Transverse colon (tissue), 4 donors: ENCODE measurements at regions not wholly inside any gene's neighbourhood (a gene's known extent, or its start where the extent isn't known, plus 50 kb on each side); places are given as distances from the start of the nearest gene placed in this dataset.
A peak's percentile ranks its signal among the peaks of the same experiment; 100 is the strongest.

Experiments
- DNase-seq: peaks from one replicate; pipeline ENCODE4 v3.0.0-alpha.2; 2019
- H3K27ac ChIP-seq, 4 donors: fragments of 200-600 bp; sonication (generic); 2 replicates each; pipeline ENCODE4 v1.5.1; 2016 to 2018; ENCODE audit warnings: inconsistent platforms in 4 of 4
- H3K27me3 ChIP-seq: fragments of 200-600 bp; sonication (generic); 2 replicates; pipeline ENCODE4 v1.5.1; 2017; ENCODE audit warnings: inconsistent platforms
- H3K36me3 ChIP-seq, 4 donors: fragments of 200-600 bp; sonication (generic); 2 replicates each; pipeline ENCODE4 v1.5.1; 2017 to 2019; ENCODE audit warnings: inconsistent platforms in 4 of 4
- H3K4me1 ChIP-seq, 4 donors: fragments of 200-600 bp; sonication (generic); 2 replicates each; pipeline ENCODE4 v1.5.1; 2017 to 2020; ENCODE audit warnings: inconsistent platforms in 4 of 4
- H3K4me3 ChIP-seq, 4 donors: fragments of 200-600 bp; sonication (generic); 1 replicate in 1 of 4; 2 replicates in 3 of 4; pipeline versions ENCODE4 v1.5.1 to v1.6.1; 2017 to 2019; ENCODE audit warnings: inconsistent platforms in 4 of 4
- H3K9me3 ChIP-seq, 2 donors: fragments of 200-600 bp; sonication (generic); 2 replicates each; pipeline ENCODE4 v1.5.1; 2017 to 2019; ENCODE audit warnings: inconsistent platforms in 2 of 2
- EP300 ChIP-seq: sonication (generic); formaldehyde crosslinking; IDR thresholded peaks from one replicate; pipeline ENCODE4 v1.6.1; 2017; ENCODE audit warnings: antibody characterized with exemption, low read depth
- POLR2A ChIP-seq: fragments of 450-650 bp; IDR thresholded peaks from one replicate; pipeline ENCODE4 v1.6.1; 2016; ENCODE audit warnings: antibody characterized with exemption, mild to moderate bottlenecking, moderate library complexity
- POLR2AphosphoS5 ChIP-seq, 3 donors: sonication (generic); formaldehyde crosslinking; IDR thresholded peaks; one replicate each; pipeline ENCODE4 v1.6.1; 2016; ENCODE audit warnings: antibody characterized with exemption in 3 of 3
- WGBS, 2 donors: methylation state at CpG; one replicate each; pipeline ENCODE4 v1.1.5; 2018; ENCODE audit warnings: low coverage in 1 of 2; 5-methylcytosine and 5-hydroxymethylcytosine counted together
- in situ Hi-C, 4 donors: fragments of 200-750 bp; cut with MboI; loops; one replicate each; pipeline versions ENCODE4 v1.15.0 to v1.15.1; 2017; ENCODE audit warnings: low sequenced_read_pairs in 3 of 4, low pct_ligation_motif_present in 1 of 4, low pct_unique_long_range_greater_than_20kb in 1 of 4
- intact Hi-C: fragments of 100-400 bp; cut with DNase I; formaldehyde crosslinking; loops from one replicate; pipeline ENCODE4 v1.15.1; 2023; ENCODE audit warnings: low total_unique reads
- TF ChIP-seq, protein P1 (sequence below), 5 experiments: fragments of 200-600 bp in 3 of 5; fragments of 450-650 bp in 2 of 5; sonication (generic) in 3 of 5; IDR thresholded peaks; 1 replicate in 2 of 5; 2 replicates in 3 of 5; pipeline ENCODE4 v1.5.1; 2016 to 2017; ENCODE audit warnings: antibody characterized with exemption in 5 of 5, inconsistent platforms in 3 of 5, mild to moderate bottlenecking in 2 of 5, moderate library complexity in 1 of 5

DNA sequence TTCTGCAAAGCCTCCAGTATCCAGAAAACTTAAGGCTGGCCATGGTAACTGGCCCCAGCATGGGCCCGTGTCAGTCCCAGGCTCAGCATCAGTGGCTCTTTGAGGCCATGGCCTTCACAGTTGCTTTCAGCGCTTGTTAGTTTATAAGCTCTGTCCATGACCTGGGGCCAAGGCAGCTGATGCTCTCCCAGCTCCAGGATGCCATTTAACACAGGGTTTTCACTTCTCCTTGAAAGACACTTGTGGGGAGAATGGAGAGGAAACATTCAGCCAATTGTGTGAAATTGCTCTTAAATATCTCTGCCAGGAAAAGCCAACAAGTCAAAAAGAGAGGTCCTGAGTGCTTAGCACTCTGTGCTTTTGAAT is 321.3 kb downstream of the FOXO1 start:
- intact Hi-C loops: no loop called here
- H3K9me3 ChIP-seq: no peaks in the 10 kb centered on the region
- WGBS, 2 donors: 91% methylated on average over 2 of the region's 2 CpGs; no CpG with 5 or more reads in 1 of the 2 donors
- no peaks in the 10 kb centered on the region for H3K36me3 ChIP-seq
- H3K4me1 ChIP-seq: peaks cover 0 to 3% (median 0%) of the 10 kb centered on the region in 4 donors
- H3K27ac ChIP-seq: peak overlapping the region in 1 of 4 donors; percentile 11
- TF ChIP-seq, protein P1, sequence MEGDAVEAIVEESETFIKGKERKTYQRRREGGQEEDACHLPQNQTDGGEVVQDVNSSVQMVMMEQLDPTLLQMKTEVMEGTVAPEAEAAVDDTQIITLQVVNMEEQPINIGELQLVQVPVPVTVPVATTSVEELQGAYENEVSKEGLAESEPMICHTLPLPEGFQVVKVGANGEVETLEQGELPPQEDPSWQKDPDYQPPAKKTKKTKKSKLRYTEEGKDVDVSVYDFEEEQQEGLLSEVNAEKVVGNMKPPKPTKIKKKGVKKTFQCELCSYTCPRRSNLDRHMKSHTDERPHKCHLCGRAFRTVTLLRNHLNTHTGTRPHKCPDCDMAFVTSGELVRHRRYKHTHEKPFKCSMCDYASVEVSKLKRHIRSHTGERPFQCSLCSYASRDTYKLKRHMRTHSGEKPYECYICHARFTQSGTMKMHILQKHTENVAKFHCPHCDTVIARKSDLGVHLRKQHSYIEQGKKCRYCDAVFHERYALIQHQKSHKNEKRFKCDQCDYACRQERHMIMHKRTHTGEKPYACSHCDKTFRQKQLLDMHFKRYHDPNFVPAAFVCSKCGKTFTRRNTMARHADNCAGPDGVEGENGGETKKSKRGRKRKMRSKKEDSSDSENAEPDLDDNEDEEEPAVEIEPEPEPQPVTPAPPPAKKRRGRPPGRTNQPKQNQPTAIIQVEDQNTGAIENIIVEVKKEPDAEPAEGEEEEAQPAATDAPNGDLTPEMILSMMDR (IDR thresholded peaks at IDR 0.05): no peak
- TF ChIP-seq POLR2AphosphoS5 (IDR thresholded peaks at IDR 0.05): no peak
- no peak for TF ChIP-seq POLR2A
- no peak for TF ChIP-seq EP300
- in situ Hi-C loops: no loop called here
- no peak for DNase-seq
- H3K4me3 ChIP-seq: no peak overlapping the region
- no peaks in the 10 kb centered on the region for H3K27me3 ChIP-seq

DNA sequence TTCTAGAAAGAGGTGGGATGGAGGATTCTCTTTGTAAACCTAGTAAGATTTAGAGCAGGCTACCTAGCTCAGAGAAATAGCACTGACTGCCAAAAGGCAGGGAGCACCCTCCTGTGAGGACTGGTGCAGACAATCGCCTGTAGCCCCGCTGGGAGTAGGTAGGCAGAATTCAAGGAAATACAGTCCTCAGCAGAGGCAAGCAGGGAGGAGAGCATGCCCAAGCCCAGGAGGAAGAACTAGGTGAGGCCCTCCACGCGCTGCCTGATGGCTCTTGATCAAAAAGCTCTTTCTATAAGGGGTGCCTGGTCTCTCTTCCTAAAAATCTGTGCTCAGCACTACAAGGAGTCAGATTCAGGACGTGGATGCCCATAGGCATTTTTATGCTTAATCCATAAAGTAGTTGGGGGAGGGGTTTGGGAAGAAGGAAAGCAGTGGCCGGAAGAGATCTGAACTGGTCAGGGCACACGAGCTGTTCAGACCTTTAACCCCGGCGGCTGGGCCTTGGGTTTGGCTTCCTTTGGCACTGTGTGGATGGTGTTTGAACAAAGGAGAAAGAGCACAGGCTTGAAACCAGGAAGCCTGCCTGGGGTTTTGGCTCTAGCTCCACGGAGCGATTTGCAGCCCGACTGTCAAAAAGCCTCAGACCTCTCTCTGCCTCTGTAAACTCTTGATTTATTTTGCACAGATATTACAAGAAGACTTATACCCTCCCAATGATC is 320.6 kb downstream of the FOXO1 start:
- Histone ChIP-seq H3K27me3 (no peaks in the 10 kb centered on the region), H3K27ac (no peak overlapping the region), H3K9me3 (no peaks in the 10 kb centered on the region), H3K4me3 (no peak overlapping the region), H3K4me1 (no peaks in the 10 kb centered on the region), H3K36me3 (no peaks in the 10 kb centered on the region)
- no peak for DNase-seq
- intact Hi-C loops (no loop called here), in situ Hi-C loops (no loop called here)
- 70 to 100% methylated on average over 3 to 12 of the region's 12 CpGs for WGBS, 2 donors
- TF ChIP-seq POLR2AphosphoS5 (IDR thresholded peaks at IDR 0.05) (no peak), POLR2A (no peak), EP300 (no peak)
- TF ChIP-seq, protein P1 (IDR thresholded peaks at IDR 0.05): no peak

- Histone ChIP-seq H3K27ac (no peak overlapping the region), H3K9me3 (no peaks in the 10 kb centered on the region), H3K27me3 (no peaks in the 10 kb centered on the region), H3K4me3 (no peak overlapping the region), H3K36me3 (no peaks in the 10 kb centered on the region), H3K4me1 (no peaks in the 10 kb centered on the region)
- DNase-seq: no peak
- whole genome bisulfite sequencing, 2 donors: 86 to 92% methylated on average over 2 of the region's 2 CpGs
- intact Hi-C loops: no loop called here
- TF ChIP-seq, protein P1 (IDR thresholded peaks at IDR 0.05): no peak
- TF ChIP-seq POLR2A (no peak), EP300 (no peak), POLR2AphosphoS5 (IDR thresholded peaks at IDR 0.05) (no peak)
- in situ Hi-C loops: no loop called here
Measured at GRCh38 chr13:40346592-40346991, 319.8 kb downstream of the FOXO1 start.

- intact Hi-C loops: no loop called here
- Histone ChIP-seq H3K27ac (no peak overlapping the region), H3K9me3 (no peaks in the 10 kb centered on the region), H3K27me3 (no peaks in the 10 kb centered on the region), H3K4me3 (no peak overlapping the region), H3K4me1 (peaks cover 0 to 5% (median 0%) of the 10 kb centered on the region in 4 donors), H3K36me3 (no peaks in the 10 kb centered on the region)
- no peak for DNase-seq
- in situ Hi-C loops: no loop called here
- WGBS, 2 donors: 82 to 92% methylated on average over 5 to 7 of the region's 7 CpGs
- TF ChIP-seq POLR2A: no peak
- TF ChIP-seq EP300: no peak
Measured at GRCh38 chr13:40348096-40348679, 318.3 kb downstream of the FOXO1 start.
